Fibroblast of pulmonary artery (primary cell): ENCODE measurements at regions not wholly inside any gene's neighbourhood (a gene's known extent, or its start where the extent isn't known, plus 50 kb on each side); places are given as distances from the start of the nearest gene placed in this dataset.
A peak's percentile ranks its signal among the peaks of the same experiment; 100 is the strongest.

ENCODE experiments used
- DNase-seq: peaks from one replicate; pipeline ENCODE4 v3.0.0-alpha.2; 2010; ENCODE audit warnings: low read depth
- H3K4me3 ChIP-seq: replicated peaks from 2 replicates; pipeline ENCODE4 v1.5.1; 2011; ENCODE audit warnings: low read depth, mild to moderate bottlenecking, control low read depth, low read length, moderate library complexity
- TF ChIP-seq, protein P1 (sequence below): IDR thresholded peaks from 2 replicates; pipeline ENCODE4 v1.5.1; 2011; ENCODE audit warnings: mild to moderate bottlenecking, control low read depth, low read length, inconsistent platforms; ENCODE audit errors: missing control alignments

DNA sequence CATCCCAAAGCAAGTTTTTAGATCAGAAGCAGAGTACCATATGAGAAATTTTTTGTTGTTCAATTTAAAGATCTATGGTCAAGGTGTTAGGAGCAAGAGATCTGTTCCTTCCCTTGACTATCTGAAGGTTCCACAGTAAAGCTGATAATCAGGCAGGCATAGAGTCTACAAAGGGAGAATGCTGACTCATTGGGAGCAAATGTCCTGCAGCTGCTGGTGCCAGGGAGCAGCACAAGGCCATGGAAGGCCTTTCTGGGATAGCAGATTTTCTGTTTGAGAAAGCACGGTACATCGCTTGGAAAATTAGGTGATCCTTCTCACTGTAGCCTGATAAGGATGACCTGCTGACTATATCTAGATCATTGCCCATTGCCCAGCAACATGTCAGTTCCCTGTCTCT lies 210.1 kb upstream of the C1orf87 start:
- peak; percentile 25 for DNase-seq
- TF ChIP-seq, protein P1, sequence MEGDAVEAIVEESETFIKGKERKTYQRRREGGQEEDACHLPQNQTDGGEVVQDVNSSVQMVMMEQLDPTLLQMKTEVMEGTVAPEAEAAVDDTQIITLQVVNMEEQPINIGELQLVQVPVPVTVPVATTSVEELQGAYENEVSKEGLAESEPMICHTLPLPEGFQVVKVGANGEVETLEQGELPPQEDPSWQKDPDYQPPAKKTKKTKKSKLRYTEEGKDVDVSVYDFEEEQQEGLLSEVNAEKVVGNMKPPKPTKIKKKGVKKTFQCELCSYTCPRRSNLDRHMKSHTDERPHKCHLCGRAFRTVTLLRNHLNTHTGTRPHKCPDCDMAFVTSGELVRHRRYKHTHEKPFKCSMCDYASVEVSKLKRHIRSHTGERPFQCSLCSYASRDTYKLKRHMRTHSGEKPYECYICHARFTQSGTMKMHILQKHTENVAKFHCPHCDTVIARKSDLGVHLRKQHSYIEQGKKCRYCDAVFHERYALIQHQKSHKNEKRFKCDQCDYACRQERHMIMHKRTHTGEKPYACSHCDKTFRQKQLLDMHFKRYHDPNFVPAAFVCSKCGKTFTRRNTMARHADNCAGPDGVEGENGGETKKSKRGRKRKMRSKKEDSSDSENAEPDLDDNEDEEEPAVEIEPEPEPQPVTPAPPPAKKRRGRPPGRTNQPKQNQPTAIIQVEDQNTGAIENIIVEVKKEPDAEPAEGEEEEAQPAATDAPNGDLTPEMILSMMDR: no peak
- no peak overlapping the region for H3K4me3 ChIP-seq

DNA sequence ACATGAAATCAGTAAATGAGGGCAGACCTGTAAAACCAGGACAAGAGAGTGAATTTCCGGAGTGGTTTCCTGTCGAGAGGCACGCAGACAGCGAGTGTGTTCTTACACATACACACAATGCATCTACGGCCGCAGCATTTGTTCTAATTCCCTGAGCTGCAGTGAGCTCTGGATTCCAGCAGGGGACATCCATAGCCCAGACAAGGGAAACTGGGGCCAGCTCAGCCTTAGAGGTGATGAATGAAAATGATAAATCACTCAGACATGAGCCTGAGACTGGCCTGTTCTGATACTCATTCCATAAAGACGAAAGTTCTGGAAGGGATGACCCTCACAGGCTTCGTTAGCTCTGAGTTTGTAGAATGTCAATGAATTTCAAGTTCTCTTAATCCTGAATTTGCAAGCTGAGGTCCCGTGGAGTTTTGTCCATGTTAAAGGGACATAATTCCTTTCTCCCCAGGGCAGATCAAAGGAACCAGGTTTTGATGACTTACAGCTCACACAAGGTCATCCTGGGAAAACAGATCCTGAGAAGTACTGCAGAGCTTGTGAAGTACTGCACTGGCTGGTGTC lies 207.9 kb upstream of the C1orf87 start:
- TF ChIP-seq, protein P1: no peak
- peak; percentile 87 for DNase-seq
- H3K4me3 ChIP-seq: no peak overlapping the region

GRCh38 chr1:60280819-60281218 lies 207.2 kb upstream of the C1orf87 start:
- DNase-seq: no peak
- TF ChIP-seq, protein P1: no peak
- no peak overlapping the region for H3K4me3 ChIP-seq

DNA sequence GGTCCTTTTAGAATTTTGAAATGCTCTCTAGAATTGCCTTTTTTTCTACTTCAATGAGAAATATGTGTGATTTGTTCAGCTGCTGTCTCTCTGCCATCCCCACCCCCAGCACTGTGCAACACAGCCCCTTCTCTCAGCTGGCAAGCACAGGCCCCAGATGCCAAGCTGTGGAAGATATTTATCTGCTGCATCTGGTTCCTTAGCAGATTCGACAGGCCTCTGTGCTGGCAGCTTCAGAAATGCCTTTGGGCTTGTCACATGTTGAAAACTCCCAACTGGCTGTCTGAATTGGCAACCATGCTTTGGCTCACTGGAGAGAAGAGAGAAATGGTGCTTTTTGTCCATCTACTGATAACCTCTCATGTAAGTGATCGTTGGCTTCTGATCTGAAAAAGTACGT lies 206.7 kb upstream of the C1orf87 start:
- TF ChIP-seq, protein P1: no peak
- peak; percentile 35 for DNase-seq
- no peak overlapping the region for H3K4me3 ChIP-seq

DNA sequence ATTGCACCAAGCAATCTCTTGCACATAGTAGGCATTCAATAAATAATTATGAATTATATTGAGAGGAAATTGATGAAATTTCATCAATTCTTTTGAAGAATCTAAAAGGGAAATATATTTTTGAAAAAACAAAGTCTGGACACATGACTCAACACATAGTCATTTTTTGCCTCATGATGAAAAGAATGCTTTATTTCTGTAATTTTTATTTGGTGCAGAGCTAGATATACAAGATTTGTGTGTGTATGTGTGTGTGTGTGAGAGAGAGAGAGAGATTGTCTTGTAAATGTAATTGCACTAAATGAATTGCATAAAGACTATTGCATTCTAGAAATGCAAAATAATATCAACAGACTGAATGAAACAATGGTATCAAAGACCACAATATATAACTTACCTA lies 206.2 kb upstream of the C1orf87 start:
- TF ChIP-seq, protein P1: no peak
- DNase-seq: peak; percentile 50
- no peak overlapping the region for H3K4me3 ChIP-seq

- DNase-seq: no peak
- H3K4me3 ChIP-seq: no peak overlapping the region
- TF ChIP-seq, protein P1: no peak
These were observed 203.7 kb upstream of the C1orf87 start for GRCh38 chr1:60277269-60277668.
